ENCODE measurements at regions not wholly inside any gene's neighbourhood (a gene's known extent, or its start where the extent isn't known, plus 50 kb on each side); places are given as distances from the start of the nearest gene placed in this dataset.
A peak's percentile ranks its signal among the peaks of the same experiment; 100 is the strongest.

- H3K4me3 ChIP-seq (ENCODE audit: low read length in 2 of 2), result no peak overlapping the region
- Mint-ChIP-seq H3K4me3 (no peak overlapping the region), H3K27me3 (no peaks in the 10 kb centered on the region), H3K9me3 (no peaks in the 10 kb centered on the region), H3K4me1 (no peaks in the 10 kb centered on the region), H3K27ac (no peak overlapping the region), H3K36me3 (no peaks in the 10 kb centered on the region)
- H3K27me3 ChIP-seq (ENCODE audit: insufficient read depth, low read length), result no peaks in the 10 kb centered on the region
- H3K27ac ChIP-seq (ENCODE audit: low read depth, low read length), result no peak overlapping the region
- ChIA-PET CTCF (ENCODE audit: partially characterized antibody) (interaction anchor here (1.8 kb wide), 1 partner anchor 12 kb away, joined by 6 read pairs; no protein-coding TSS in a partner anchor), POLR2A (ENCODE audit: partially characterized antibody) (interaction anchor here (0.6 kb wide), 1 partner anchor 89 kb away, joined by 3 read pairs; no protein-coding TSS in a partner anchor)
- H3K36me3 ChIP-seq (ENCODE audit: insufficient read depth, low read length), result no peaks in the 10 kb centered on the region
- H3K9me3 ChIP-seq (ENCODE audit: control insufficient read depth in 1 of 2, low read length in 2 of 2), result no peaks in the 10 kb centered on the region
- intact Hi-C loops (cut with micrococcal nuclease), result no loop called here
- DNase-seq, result no peak
- H3K4me1 ChIP-seq (ENCODE audit: insufficient read depth, low read length), result no peaks in the 10 kb centered on the region
Measured at GRCh38 chrX:39137363-39137954, 336.2 kb downstream of the MID1IP1 start.

- H3K4me3 Mint-ChIP-seq, result no peak overlapping the region
- peaks cover 0 to 3% of the 10 kb centered on the region in 2 donors for H3K27me3 Mint-ChIP-seq
- no peaks in the 10 kb centered on the region for H3K9me3 Mint-ChIP-seq
Measured at GRCh38 chrX:39140581-39140980, 339.3 kb downstream of the MID1IP1 start.

GRCh38 chrX:39144323-39144722 is 343.1 kb downstream of the MID1IP1 start:
- no peak overlapping the region for H3K27ac ChIP-seq (ENCODE audit: low read depth, low read length)
- POLR2A ChIA-PET (ENCODE audit: partially characterized antibody), result no interaction called here
- H3K27ac Mint-ChIP-seq, result no peak overlapping the region
- CTCF ChIA-PET (ENCODE audit: partially characterized antibody), result no interaction called here
- H3K4me1 ChIP-seq (ENCODE audit: insufficient read depth, low read length), result no peaks in the 10 kb centered on the region
- H3K36me3 ChIP-seq (ENCODE audit: insufficient read depth, low read length), result no peaks in the 10 kb centered on the region
- no peaks in the 10 kb centered on the region for H3K9me3 Mint-ChIP-seq
- H3K27me3 Mint-ChIP-seq, result peaks cover 0 to 3% of the 10 kb centered on the region in 2 donors
- H3K4me3 ChIP-seq (ENCODE audit: low read length in 2 of 2), result no peak overlapping the region
- no peak overlapping the region for H3K4me3 Mint-ChIP-seq
- no peaks in the 10 kb centered on the region for H3K4me1 Mint-ChIP-seq
- no peaks in the 10 kb centered on the region for H3K27me3 ChIP-seq (ENCODE audit: insufficient read depth, low read length)
- H3K9me3 ChIP-seq (ENCODE audit: control insufficient read depth in 1 of 2, low read length in 2 of 2), result no peaks in the 10 kb centered on the region
- DNase-seq, result no peak
- intact Hi-C loops (cut with micrococcal nuclease), result no loop called here
- no peaks in the 10 kb centered on the region for H3K36me3 Mint-ChIP-seq

More at GRCh38 chrX:39140581-39140980, 339.3 kb downstream of the MID1IP1 start:
- DNase-seq, result no peak
- Histone ChIP-seq H3K27ac (ENCODE audit: low read depth, low read length) (no peak overlapping the region), H3K27me3 (ENCODE audit: insufficient read depth, low read length) (no peaks in the 10 kb centered on the region), H3K9me3 (ENCODE audit: control insufficient read depth in 1 of 2, low read length in 2 of 2) (no peaks in the 10 kb centered on the region), H3K4me3 (ENCODE audit: low read length in 2 of 2) (no peak overlapping the region), H3K4me1 (ENCODE audit: insufficient read depth, low read length) (no peaks in the 10 kb centered on the region), H3K36me3 (ENCODE audit: insufficient read depth, low read length) (no peaks in the 10 kb centered on the region)
- intact Hi-C loops (cut with micrococcal nuclease), result no loop called here
- no peak overlapping the region for H3K27ac Mint-ChIP-seq
- CTCF ChIA-PET (ENCODE audit: partially characterized antibody), result no interaction called here
- no peaks in the 10 kb centered on the region for H3K4me1 Mint-ChIP-seq
- POLR2A ChIA-PET (ENCODE audit: partially characterized antibody), result no interaction called here
- no peaks in the 10 kb centered on the region for H3K36me3 Mint-ChIP-seq

GRCh38 chrX:39144956-39145355 is 343.7 kb downstream of the MID1IP1 start:
- Mint-ChIP-seq H3K9me3 (no peaks in the 10 kb centered on the region), H3K36me3 (no peaks in the 10 kb centered on the region), H3K27me3 (peaks cover 0 to 3% of the 10 kb centered on the region in 2 donors), H3K4me3 (no peak overlapping the region), H3K4me1 (no peaks in the 10 kb centered on the region), H3K27ac (no peak overlapping the region)
- Histone ChIP-seq H3K36me3 (ENCODE audit: insufficient read depth, low read length) (no peaks in the 10 kb centered on the region), H3K9me3 (ENCODE audit: control insufficient read depth in 1 of 2, low read length in 2 of 2) (no peaks in the 10 kb centered on the region), H3K4me3 (ENCODE audit: low read length in 2 of 2) (no peak overlapping the region), H3K27me3 (ENCODE audit: insufficient read depth, low read length) (no peaks in the 10 kb centered on the region), H3K4me1 (ENCODE audit: insufficient read depth, low read length) (no peaks in the 10 kb centered on the region), H3K27ac (ENCODE audit: low read depth, low read length) (no peak overlapping the region)
- no peak for DNase-seq
- ChIA-PET CTCF (ENCODE audit: partially characterized antibody) (no interaction called here), POLR2A (ENCODE audit: partially characterized antibody) (no interaction called here)
- intact Hi-C loops (cut with micrococcal nuclease), result no loop called here

- Mint-ChIP-seq H3K4me1 (no peaks in the 10 kb centered on the region), H3K27me3 (peaks cover 0 to 3% of the 10 kb centered on the region in 2 donors), H3K27ac (no peak overlapping the region), H3K9me3 (no peaks in the 10 kb centered on the region), H3K4me3 (no peak overlapping the region), H3K36me3 (no peaks in the 10 kb centered on the region)
- Histone ChIP-seq H3K9me3 (ENCODE audit: control insufficient read depth in 1 of 2, low read length in 2 of 2) (no peaks in the 10 kb centered on the region), H3K4me1 (ENCODE audit: insufficient read depth, low read length) (no peaks in the 10 kb centered on the region), H3K4me3 (ENCODE audit: low read length in 2 of 2) (no peak overlapping the region), H3K27ac (ENCODE audit: low read depth, low read length) (no peak overlapping the region), H3K36me3 (ENCODE audit: insufficient read depth, low read length) (no peaks in the 10 kb centered on the region), H3K27me3 (ENCODE audit: insufficient read depth, low read length) (no peaks in the 10 kb centered on the region)
- ChIA-PET POLR2A (ENCODE audit: partially characterized antibody) (no interaction called here), CTCF (ENCODE audit: partially characterized antibody) (interaction anchor here (0.6 kb wide), 1 partner anchor 67 kb away, joined by 3 read pairs; no protein-coding TSS in a partner anchor)
- intact Hi-C loops (cut with micrococcal nuclease), result no loop called here
- DNase-seq, result no peak
Measured at GRCh38 chrX:39145859-39146258, 344.6 kb downstream of the MID1IP1 start.

- Mint-ChIP-seq H3K4me3 (no peak overlapping the region), H3K9me3 (no peaks in the 10 kb centered on the region), H3K27me3 (no peaks in the 10 kb centered on the region), H3K36me3 (no peaks in the 10 kb centered on the region), H3K4me1 (no peaks in the 10 kb centered on the region), H3K27ac (no peak overlapping the region)
- no peaks in the 10 kb centered on the region for H3K27me3 ChIP-seq (ENCODE audit: insufficient read depth, low read length)
- H3K36me3 ChIP-seq (ENCODE audit: insufficient read depth, low read length), result no peaks in the 10 kb centered on the region
- peak in 4 of 5 donors; percentile 35 to 46 (median 40) for DNase-seq
- no peaks in the 10 kb centered on the region for H3K9me3 ChIP-seq (ENCODE audit: control insufficient read depth in 1 of 2, low read length in 2 of 2)
- H3K4me3 ChIP-seq (ENCODE audit: low read length in 2 of 2), result no peak overlapping the region
- ChIA-PET CTCF (ENCODE audit: partially characterized antibody) (interaction anchor here (1.0 to 2.3 kb wide), 8 partner anchors 10 to 486 kb away, joined by 3 to 12 read pairs (median 4); no protein-coding TSS in a partner anchor), POLR2A (ENCODE audit: partially characterized antibody) (no interaction called here)
- no peaks in the 10 kb centered on the region for H3K4me1 ChIP-seq (ENCODE audit: insufficient read depth, low read length)
- intact Hi-C loops (cut with micrococcal nuclease), result loop anchor here (1.0 kb wide), 3 partner anchors 348 to 395 kb away; partner anchors contain the start of gene MID1IP1
- no peak overlapping the region for H3K27ac ChIP-seq (ENCODE audit: low read depth, low read length)
Measured at GRCh38 chrX:39149761-39150160, 348.5 kb downstream of the MID1IP1 start.

- Histone ChIP-seq H3K27ac (ENCODE audit: low read depth, low read length) (no peak overlapping the region), H3K9me3 (ENCODE audit: control insufficient read depth in 1 of 2, low read length in 2 of 2) (no peaks in the 10 kb centered on the region), H3K4me1 (ENCODE audit: insufficient read depth, low read length) (no peaks in the 10 kb centered on the region), H3K27me3 (ENCODE audit: insufficient read depth, low read length) (no peaks in the 10 kb centered on the region), H3K4me3 (ENCODE audit: low read length in 2 of 2) (no peak overlapping the region), H3K36me3 (ENCODE audit: insufficient read depth, low read length) (no peaks in the 10 kb centered on the region)
- Mint-ChIP-seq H3K4me1 (no peaks in the 10 kb centered on the region), H3K4me3 (no peak overlapping the region), H3K9me3 (no peaks in the 10 kb centered on the region), H3K36me3 (no peaks in the 10 kb centered on the region), H3K27me3 (no peaks in the 10 kb centered on the region), H3K27ac (no peak overlapping the region)
- DNase-seq, result no peak
- intact Hi-C loops (cut with micrococcal nuclease), result no loop called here
- ChIA-PET CTCF (ENCODE audit: partially characterized antibody) (interaction anchor here (1.0 to 2.3 kb wide), 7 partner anchors 9 to 486 kb away, joined by 3 to 12 read pairs (median 4); no protein-coding TSS in a partner anchor), POLR2A (ENCODE audit: partially characterized antibody) (no interaction called here)
Measured at GRCh38 chrX:39150220-39150619, 349.0 kb downstream of the MID1IP1 start.

All from CD4-positive, alpha-beta memory T cell (primary cell).